ENCODE measurements at regions not wholly inside any gene's neighbourhood (a gene's known extent, or its start where the extent isn't known, plus 50 kb on each side); places are given as distances from the start of the nearest gene placed in this dataset.

DNA sequence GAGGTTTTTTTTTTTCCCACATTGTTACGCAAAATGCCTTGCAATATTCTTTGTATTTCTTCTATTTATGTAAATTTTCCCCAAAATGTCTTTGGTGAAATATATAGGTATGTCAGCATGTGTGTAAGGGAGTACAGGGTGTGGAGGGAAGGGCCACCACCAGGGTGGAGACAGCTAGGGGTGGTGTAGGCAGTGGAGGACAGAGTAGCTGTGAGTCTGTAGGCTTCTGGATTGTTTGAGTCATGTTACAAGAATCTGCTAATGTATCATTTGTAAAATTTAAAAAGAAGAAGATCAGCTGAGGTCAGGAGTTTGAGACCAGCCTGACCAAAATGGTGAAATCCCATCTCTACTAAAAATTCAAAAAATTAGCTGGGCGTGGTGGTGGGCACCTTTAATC is 175.5 kb downstream of the NXNL2 start:
- TF ChIP-seq, protein P1, sequence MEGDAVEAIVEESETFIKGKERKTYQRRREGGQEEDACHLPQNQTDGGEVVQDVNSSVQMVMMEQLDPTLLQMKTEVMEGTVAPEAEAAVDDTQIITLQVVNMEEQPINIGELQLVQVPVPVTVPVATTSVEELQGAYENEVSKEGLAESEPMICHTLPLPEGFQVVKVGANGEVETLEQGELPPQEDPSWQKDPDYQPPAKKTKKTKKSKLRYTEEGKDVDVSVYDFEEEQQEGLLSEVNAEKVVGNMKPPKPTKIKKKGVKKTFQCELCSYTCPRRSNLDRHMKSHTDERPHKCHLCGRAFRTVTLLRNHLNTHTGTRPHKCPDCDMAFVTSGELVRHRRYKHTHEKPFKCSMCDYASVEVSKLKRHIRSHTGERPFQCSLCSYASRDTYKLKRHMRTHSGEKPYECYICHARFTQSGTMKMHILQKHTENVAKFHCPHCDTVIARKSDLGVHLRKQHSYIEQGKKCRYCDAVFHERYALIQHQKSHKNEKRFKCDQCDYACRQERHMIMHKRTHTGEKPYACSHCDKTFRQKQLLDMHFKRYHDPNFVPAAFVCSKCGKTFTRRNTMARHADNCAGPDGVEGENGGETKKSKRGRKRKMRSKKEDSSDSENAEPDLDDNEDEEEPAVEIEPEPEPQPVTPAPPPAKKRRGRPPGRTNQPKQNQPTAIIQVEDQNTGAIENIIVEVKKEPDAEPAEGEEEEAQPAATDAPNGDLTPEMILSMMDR (IDR thresholded peaks at IDR 0.05; ENCODE audit: unreplicated experiment): no peak
- H3K36me3 Mint-ChIP-seq (ENCODE audit: insufficient read depth, unreplicated experiment): no peaks in the 10 kb centered on the region
- ChIA-PET CTCF (interaction anchor here (0.6 kb wide), 1 partner anchor 21 kb away, joined by 5 read pairs; no protein-coding TSS in a partner anchor), POLR2A (interaction anchor here (0.7 kb wide), 2 partner anchors 20 to 74 kb away, joined by 3 read pairs; no protein-coding TSS in a partner anchor)
- H3K4me3 Mint-ChIP-seq (ENCODE audit: unreplicated experiment): no peak overlapping the region
- no peaks in the 10 kb centered on the region for H3K4me1 Mint-ChIP-seq (ENCODE audit: insufficient read depth, unreplicated experiment)
- H3K9me3 Mint-ChIP-seq (ENCODE audit: unreplicated experiment): no peaks in the 10 kb centered on the region
- intact Hi-C loops (cut with micrococcal nuclease): no loop called here
- DNase-seq (ENCODE audit: unreplicated experiment): no peak
- BruUV-seq (replicated peaks): no TSS peak
- H3K27ac Mint-ChIP-seq (ENCODE audit: low read depth, unreplicated experiment): no peak overlapping the region
- H3K27me3 Mint-ChIP-seq (ENCODE audit: insufficient read depth, unreplicated experiment): no peaks in the 10 kb centered on the region

DNA sequence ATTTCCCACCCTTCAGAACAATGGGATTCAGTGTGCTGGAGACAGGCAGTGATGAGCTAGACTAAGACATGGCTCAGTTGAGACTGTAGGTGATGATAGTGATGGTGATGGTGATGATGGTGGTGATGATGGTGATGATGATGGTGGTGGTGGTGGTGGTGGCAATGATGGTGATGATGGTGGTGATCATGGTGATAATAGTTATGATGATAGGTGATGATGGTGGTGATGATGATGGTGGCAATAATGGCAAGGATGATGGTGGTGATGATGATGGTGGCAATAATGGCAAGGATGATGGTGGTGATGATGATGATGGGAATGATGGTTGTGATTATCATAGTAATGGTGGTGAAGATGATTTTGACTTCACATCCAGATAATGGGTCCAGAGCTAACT is 176.7 kb downstream of the NXNL2 start:
- ChIA-PET POLR2A (no interaction called here), CTCF (interaction anchor here (1.2 kb wide), 1 partner anchor 118 kb away, joined by 3 read pairs; no protein-coding TSS in a partner anchor)
- Mint-ChIP-seq H3K27me3 (ENCODE audit: insufficient read depth, unreplicated experiment) (no peaks in the 10 kb centered on the region), H3K4me1 (ENCODE audit: insufficient read depth, unreplicated experiment) (no peaks in the 10 kb centered on the region), H3K4me3 (ENCODE audit: unreplicated experiment) (no peak overlapping the region), H3K27ac (ENCODE audit: low read depth, unreplicated experiment) (no peak overlapping the region), H3K36me3 (ENCODE audit: insufficient read depth, unreplicated experiment) (no peaks in the 10 kb centered on the region), H3K9me3 (ENCODE audit: unreplicated experiment) (no peaks in the 10 kb centered on the region)
- no TSS peak for BruUV-seq (replicated peaks)
- no peak for DNase-seq (ENCODE audit: unreplicated experiment)
- intact Hi-C loops (cut with micrococcal nuclease): no loop called here
- TF ChIP-seq, protein P1 (IDR thresholded peaks at IDR 0.05; ENCODE audit: unreplicated experiment): no peak

GRCh38 chr9:88712484-88712883 is 177.5 kb downstream of the NXNL2 start:
- BruUV-seq (replicated peaks): no TSS peak
- ChIA-PET POLR2A (no interaction called here), CTCF (interaction anchor here (0.6 to 1.2 kb wide), 2 partner anchors 119 to 388 kb away, joined by 3 read pairs; no protein-coding TSS in a partner anchor)
- Mint-ChIP-seq H3K4me3 (ENCODE audit: unreplicated experiment) (no peak overlapping the region), H3K27ac (ENCODE audit: low read depth, unreplicated experiment) (no peak overlapping the region), H3K27me3 (ENCODE audit: insufficient read depth, unreplicated experiment) (no peaks in the 10 kb centered on the region), H3K36me3 (ENCODE audit: insufficient read depth, unreplicated experiment) (no peaks in the 10 kb centered on the region), H3K9me3 (ENCODE audit: unreplicated experiment) (no peaks in the 10 kb centered on the region), H3K4me1 (ENCODE audit: insufficient read depth, unreplicated experiment) (no peaks in the 10 kb centered on the region)
- TF ChIP-seq, protein P1 (IDR thresholded peaks at IDR 0.05; ENCODE audit: unreplicated experiment): no peak
- intact Hi-C loops (cut with micrococcal nuclease): no loop called here
- no peak for DNase-seq (ENCODE audit: unreplicated experiment)

- CTCF ChIA-PET: interaction anchor here (0.6 to 1.2 kb wide), 2 partner anchors 120 to 388 kb away, joined by 3 read pairs; no protein-coding TSS in a partner anchor
- POLR2A ChIA-PET: no interaction called here
- Mint-ChIP-seq H3K27ac (ENCODE audit: low read depth, unreplicated experiment) (no peak overlapping the region), H3K4me1 (ENCODE audit: insufficient read depth, unreplicated experiment) (no peaks in the 10 kb centered on the region), H3K27me3 (ENCODE audit: insufficient read depth, unreplicated experiment) (no peaks in the 10 kb centered on the region), H3K9me3 (ENCODE audit: unreplicated experiment) (no peaks in the 10 kb centered on the region), H3K36me3 (ENCODE audit: insufficient read depth, unreplicated experiment) (no peaks in the 10 kb centered on the region), H3K4me3 (ENCODE audit: unreplicated experiment) (no peak overlapping the region)
- BruUV-seq (replicated peaks): no TSS peak
- TF ChIP-seq, protein P1 (IDR thresholded peaks at IDR 0.05; ENCODE audit: unreplicated experiment): no peak
- DNase-seq (ENCODE audit: unreplicated experiment): no peak
- intact Hi-C loops (cut with micrococcal nuclease): no loop called here
Observed at GRCh38 chr9:88713010-88713409, 178.0 kb downstream of the NXNL2 start.
